Spleen (tissue), 3 donors: ENCODE measurements at regions not wholly inside any gene's neighbourhood (a gene's known extent, or its start where the extent isn't known, plus 50 kb on each side); places are given as distances from the start of the nearest gene placed in this dataset.

Source experiments
- POLR2A ChIP-seq, 3 donors: fragments of 450-650 bp; IDR thresholded peaks; one replicate each; pipeline ENCODE4 v1.5.1; 2017; ENCODE audit warnings: antibody characterized with exemption in 3 of 3, mild to moderate bottlenecking in 1 of 3
- POLR2AphosphoS5 ChIP-seq, 3 donors: sonication (generic); formaldehyde crosslinking; IDR thresholded peaks; one replicate each; pipeline ENCODE4 v1.5.1; 2017; ENCODE audit warnings: antibody characterized with exemption in 3 of 3

DNA sequence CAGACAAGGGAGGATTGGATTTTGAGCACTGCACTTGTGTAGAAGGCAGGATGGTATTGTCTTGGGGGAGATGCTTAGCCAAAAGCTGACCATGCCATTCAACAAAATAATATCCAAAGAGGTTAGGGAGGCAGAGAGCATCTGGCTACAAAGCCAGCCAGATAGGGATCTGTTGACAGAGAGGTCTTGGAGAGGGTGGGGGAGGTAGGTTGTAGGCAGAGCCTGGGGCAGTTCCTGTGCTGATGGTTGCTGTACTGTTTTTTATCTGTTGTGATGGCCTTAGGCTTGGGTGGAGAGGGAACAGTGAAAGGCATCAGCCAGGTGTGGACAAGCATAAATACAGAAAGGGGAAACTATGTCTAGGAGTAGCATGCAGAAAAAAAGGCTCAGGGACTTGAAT is 100.9 kb downstream of the AQP4 start:
- TF ChIP-seq POLR2AphosphoS5 (IDR thresholded peaks at IDR 0.05) (no peak), POLR2A (IDR thresholded peaks at IDR 0.05) (no peak)
